HEK293 (cell line): ENCODE measurements at regions not wholly inside any gene's neighbourhood (a gene's known extent, or its start where the extent isn't known, plus 50 kb on each side); places are given as distances from the start of the nearest gene placed in this dataset.

ENCODE experiments used
- CTCF ChIA-PET: fragments of 350-600 bp; formaldehyde crosslinking; extraction: SDS; loops from one replicate; lab custom pipeline; 2021; ENCODE audit warnings: antibody characterized with exemption; lab: Yijun Ruan, JAX
- POLR2A ChIA-PET: fragments of 300-600 bp; formaldehyde crosslinking; extraction: SDS; loops from one replicate; lab custom pipeline; 2020; ENCODE audit warnings: antibody characterized with exemption, inconsistent platforms; lab: Yijun Ruan, JAX
- H3K27ac ChIP-seq: fragments of 200-500 bp; sonication (Bioruptor generic); 2 replicates; pipeline ENCODE4 v1.5.1; 2014; ENCODE audit warnings: low read depth, low read length, control low read depth, inconsistent platforms; ENCODE audit errors: extremely low read depth
- H3K36me3 ChIP-seq, 2 experiments: fragments of 200-500 bp in 1 of 2; sonication (Bioruptor generic) in 1 of 2; 1 replicate in 1 of 2; 2 replicates in 1 of 2; pipeline ENCODE4 v1.5.1; 2014 to 2017; ENCODE audit warnings: inconsistent platforms in 2 of 2, low read length in 2 of 2; ENCODE audit not compliant: control insufficient read depth in 2 of 2, insufficient read depth in 1 of 2
- H3K4me1 ChIP-seq: fragments of 200-500 bp; sonication (Bioruptor generic); 2 replicates; pipeline ENCODE4 v1.5.1; 2014; ENCODE audit warnings: mild to moderate bottlenecking, low read length, inconsistent platforms; ENCODE audit not compliant: control insufficient read depth, insufficient read depth
- H3K4me3 ChIP-seq: 2 replicates; pipeline ENCODE4 v1.5.1; 2011; ENCODE audit warnings: low read depth, mild to moderate bottlenecking, control low read depth, low read length, moderate library complexity
- H3K9me3 ChIP-seq: fragments of 200-500 bp; sonication (Bioruptor generic); 2 replicates; pipeline ENCODE4 v1.5.1; 2014; ENCODE audit warnings: low read depth, low read length, inconsistent platforms; ENCODE audit not compliant: control insufficient read depth, insufficient read depth
- BCL6B ChIP-seq: fragments of 450-650 bp; formaldehyde crosslinking; IDR thresholded peaks from 2 replicates; pipeline ENCODE4 v1.5.1; 2017; ENCODE audit warnings: missing biosample characterization, missing genetic modification characterization
- GFI1B ChIP-seq: fragments of 450-650 bp; formaldehyde crosslinking; IDR thresholded peaks from 2 replicates; pipeline ENCODE4 v1.5.1; 2016; ENCODE audit warnings: missing biosample characterization, missing genetic modification characterization
- IKZF3 ChIP-seq: fragments of 450-650 bp; IDR thresholded peaks from 2 replicates; pipeline ENCODE4 v1.5.0; 2018; ENCODE audit warnings: missing biosample characterization, mild to moderate bottlenecking, missing genetic modification characterization, moderate library complexity
- RBAK ChIP-seq: fragments of 450-650 bp; formaldehyde crosslinking; IDR thresholded peaks from 2 replicates; pipeline ENCODE4 v1.5.1; 2016; ENCODE audit warnings: missing biosample characterization, missing genetic modification characterization
- SCRT2 ChIP-seq: fragments of 450-650 bp; formaldehyde crosslinking; IDR thresholded peaks from 2 replicates; pipeline ENCODE4 v1.5.1; 2016; ENCODE audit warnings: missing biosample characterization, missing genetic modification characterization
- SP2 ChIP-seq: fragments of 450-650 bp; formaldehyde crosslinking; IDR thresholded peaks from 2 replicates; pipeline ENCODE4 v1.5.1; 2016; ENCODE audit warnings: missing biosample characterization, missing genetic modification characterization
- ZBTB7A ChIP-seq: fragments of 450-650 bp; formaldehyde crosslinking; IDR thresholded peaks from 2 replicates; pipeline ENCODE4 v1.5.1; 2016; ENCODE audit warnings: low read depth, missing biosample characterization, missing genetic modification characterization
- ZBTB8A ChIP-seq: fragments of 450-650 bp; formaldehyde crosslinking; IDR thresholded peaks from 2 replicates; pipeline ENCODE4 v1.5.1; 2016; ENCODE audit warnings: missing biosample characterization, missing genetic modification characterization
- ZFP3 ChIP-seq: fragments of 450-650 bp; formaldehyde crosslinking; IDR thresholded peaks from 2 replicates; pipeline ENCODE4 v1.5.1; 2016; ENCODE audit warnings: low read depth, missing biosample characterization, missing genetic modification characterization
- ZNF138 ChIP-seq: fragments of 450-650 bp; formaldehyde crosslinking; IDR thresholded peaks from 2 replicates; pipeline ENCODE4 v1.5.1; 2016; ENCODE audit warnings: missing biosample characterization, missing genetic modification characterization, borderline replicate concordance
- ZNF140 ChIP-seq: fragments of 450-650 bp; formaldehyde crosslinking; IDR thresholded peaks from 2 replicates; pipeline ENCODE4 v1.5.1; 2016; ENCODE audit warnings: missing biosample characterization, missing genetic modification characterization
- ZNF214 ChIP-seq: fragments of 450-650 bp; formaldehyde crosslinking; IDR thresholded peaks from 2 replicates; pipeline ENCODE4 v1.5.1; 2017; ENCODE audit warnings: missing biosample characterization, mild to moderate bottlenecking, missing genetic modification characterization, borderline replicate concordance
- ZNF221 ChIP-seq: fragments of 450-650 bp; formaldehyde crosslinking; IDR thresholded peaks from 2 replicates; pipeline ENCODE4 v1.5.1; 2017; ENCODE audit warnings: missing biosample characterization, missing genetic modification characterization, borderline replicate concordance
- ZNF24 ChIP-seq: fragments of 450-650 bp; formaldehyde crosslinking; IDR thresholded peaks from 2 replicates; pipeline ENCODE4 v1.5.1; 2016; ENCODE audit warnings: missing biosample characterization, missing genetic modification characterization
- ZNF510 ChIP-seq: fragments of 450-650 bp; formaldehyde crosslinking; IDR thresholded peaks from 2 replicates; pipeline ENCODE4 v1.5.1; 2018; ENCODE audit warnings: mild to moderate bottlenecking, missing genetic modification characterization, missing biosample characterization; ENCODE audit not compliant: insufficient replicate concordance
- ZNF600 ChIP-seq: fragments of 450-650 bp; formaldehyde crosslinking; IDR thresholded peaks from 2 replicates; pipeline ENCODE4 v1.5.1; 2016; ENCODE audit warnings: missing biosample characterization, missing genetic modification characterization
- ZNF621 ChIP-seq: fragments of 450-650 bp; formaldehyde crosslinking; IDR thresholded peaks from 2 replicates; pipeline ENCODE4 v1.5.1; 2017; ENCODE audit warnings: missing biosample characterization, missing genetic modification characterization
- ZNF623 ChIP-seq: fragments of 450-650 bp; formaldehyde crosslinking; IDR thresholded peaks from 2 replicates; pipeline ENCODE4 v1.5.1; 2016; ENCODE audit warnings: missing biosample characterization, missing genetic modification characterization
- ZNF677 ChIP-seq: fragments of 450-650 bp; IDR thresholded peaks from 2 replicates; pipeline ENCODE4 v1.5.0; 2018; ENCODE audit warnings: missing biosample characterization, mild to moderate bottlenecking, missing genetic modification characterization, moderate library complexity
- ZNF707 ChIP-seq: fragments of 450-650 bp; formaldehyde crosslinking; IDR thresholded peaks from 2 replicates; pipeline ENCODE4 v1.5.1; 2016; ENCODE audit warnings: missing biosample characterization, missing genetic modification characterization
- TF ChIP-seq, protein P1 (sequence below): fragments of 450-650 bp; formaldehyde crosslinking; IDR thresholded peaks from 2 replicates; pipeline ENCODE4 v1.5.1; 2017; ENCODE audit warnings: missing biosample characterization, mild to moderate bottlenecking, missing genetic modification characterization, moderate library complexity
- TF ChIP-seq, protein P2 (sequence below): fragments of 450-650 bp; IDR thresholded peaks from 2 replicates; pipeline ENCODE4 v1.5.1; 2018; ENCODE audit warnings: missing biosample characterization, mild to moderate bottlenecking, missing genetic modification characterization
- TF ChIP-seq, protein P3 (sequence below): fragments of 450-650 bp; formaldehyde crosslinking; IDR thresholded peaks from 2 replicates; pipeline ENCODE4 v1.5.1; 2016; ENCODE audit warnings: missing biosample characterization, missing genetic modification characterization, borderline replicate concordance
- TF ChIP-seq, protein P4 (sequence below): fragments of 450-650 bp; formaldehyde crosslinking; IDR thresholded peaks from 2 replicates; pipeline ENCODE4 v1.5.1; 2016; ENCODE audit warnings: missing biosample characterization, missing genetic modification characterization
- TF ChIP-seq, protein P5 (sequence below): fragments of 450-650 bp; formaldehyde crosslinking; IDR thresholded peaks from 2 replicates; pipeline ENCODE4 v1.5.1; 2016; ENCODE audit warnings: missing biosample characterization, missing genetic modification characterization

- H3K9me3 ChIP-seq, result no peaks in the 10 kb centered on the region
- H3K4me1 ChIP-seq, result no peaks in the 10 kb centered on the region
- ChIA-PET POLR2A (no interaction called here), CTCF (no interaction called here)
- H3K27ac ChIP-seq, result no peak overlapping the region
- H3K4me3 ChIP-seq, result no peak overlapping the region
- TF ChIP-seq ZNF707 (tag by site-specific recombination), result no peak
- TF ChIP-seq IKZF3 (tag by site-specific recombination), result no peak
- no peak for TF ChIP-seq ZBTB8A (tag by site-specific recombination)
- TF ChIP-seq, protein P1, sequence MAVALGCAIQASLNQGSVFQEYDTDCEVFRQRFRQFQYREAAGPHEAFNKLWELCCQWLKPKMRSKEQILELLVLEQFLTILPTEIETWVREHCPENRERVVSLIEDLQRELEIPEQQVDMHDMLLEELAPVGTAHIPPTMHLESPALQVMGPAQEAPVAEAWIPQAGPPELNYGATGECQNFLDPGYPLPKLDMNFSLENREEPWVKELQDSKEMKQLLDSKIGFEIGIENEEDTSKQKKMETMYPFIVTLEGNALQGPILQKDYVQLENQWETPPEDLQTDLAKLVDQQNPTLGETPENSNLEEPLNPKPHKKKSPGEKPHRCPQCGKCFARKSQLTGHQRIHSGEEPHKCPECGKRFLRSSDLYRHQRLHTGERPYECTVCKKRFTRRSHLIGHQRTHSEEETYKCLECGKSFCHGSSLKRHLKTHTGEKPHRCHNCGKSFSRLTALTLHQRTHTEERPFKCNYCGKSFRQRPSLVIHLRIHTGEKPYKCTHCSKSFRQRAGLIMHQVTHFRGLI (tag by site-specific recombination), result no peak
- no peak for TF ChIP-seq ZNF600 (tag by site-specific recombination)
- H3K36me3 ChIP-seq, result no peaks in the 10 kb centered on the region
Observed at GRCh38 chr15:46894644-46895043, 822.7 kb upstream of the SEMA6D start.

DNA sequence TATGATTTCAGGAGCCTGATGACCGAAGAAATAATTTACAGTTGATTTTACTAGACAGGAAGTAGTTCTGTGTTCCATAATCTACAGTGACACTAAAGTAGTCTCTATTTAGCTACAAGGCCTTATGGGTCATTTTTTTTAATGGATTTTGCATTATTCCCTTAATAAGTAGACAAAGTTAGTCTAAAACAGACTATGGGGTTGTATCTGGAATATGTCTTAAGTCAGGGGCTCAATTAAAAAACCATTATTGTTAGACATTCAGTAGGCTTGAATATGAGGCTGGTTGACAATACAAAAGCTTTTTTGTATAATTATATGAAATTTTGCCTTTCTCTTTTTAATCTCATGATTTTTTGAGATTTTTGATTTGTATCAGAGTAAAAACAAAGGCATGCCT lies 820.0 kb upstream of the SEMA6D start:
- TF ChIP-seq ZNF214 (tag by site-specific recombination), result no peak
- no peak for TF ChIP-seq ZNF140 (tag by site-specific recombination)
- TF ChIP-seq ZNF138 (tag by site-specific recombination), result no peak
- TF ChIP-seq ZNF221 (tag by site-specific recombination), result no peak
- no peak for TF ChIP-seq ZFP3
- no peak for TF ChIP-seq ZNF621
- no peak for TF ChIP-seq ZNF510
- no peak for TF ChIP-seq ZBTB7A (tag by site-specific recombination)
- TF ChIP-seq ZNF24, result no peak
- no peak for TF ChIP-seq ZNF677 (tag by site-specific recombination)
- TF ChIP-seq SP2 (tag by site-specific recombination), result no peak
- TF ChIP-seq, protein P2, sequence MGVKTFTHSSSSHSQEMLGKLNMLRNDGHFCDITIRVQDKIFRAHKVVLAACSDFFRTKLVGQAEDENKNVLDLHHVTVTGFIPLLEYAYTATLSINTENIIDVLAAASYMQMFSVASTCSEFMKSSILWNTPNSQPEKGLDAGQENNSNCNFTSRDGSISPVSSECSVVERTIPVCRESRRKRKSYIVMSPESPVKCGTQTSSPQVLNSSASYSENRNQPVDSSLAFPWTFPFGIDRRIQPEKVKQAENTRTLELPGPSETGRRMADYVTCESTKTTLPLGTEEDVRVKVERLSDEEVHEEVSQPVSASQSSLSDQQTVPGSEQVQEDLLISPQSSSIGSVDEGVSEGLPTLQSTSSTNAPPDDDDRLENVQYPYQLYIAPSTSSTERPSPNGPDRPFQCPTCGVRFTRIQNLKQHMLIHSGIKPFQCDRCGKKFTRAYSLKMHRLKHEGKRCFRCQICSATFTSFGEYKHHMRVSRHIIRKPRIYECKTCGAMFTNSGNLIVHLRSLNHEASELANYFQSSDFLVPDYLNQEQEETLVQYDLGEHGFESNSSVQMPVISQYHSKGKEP, result no peak
- no peak for TF ChIP-seq RBAK (tag by site-specific recombination)
- TF ChIP-seq, protein P3, sequence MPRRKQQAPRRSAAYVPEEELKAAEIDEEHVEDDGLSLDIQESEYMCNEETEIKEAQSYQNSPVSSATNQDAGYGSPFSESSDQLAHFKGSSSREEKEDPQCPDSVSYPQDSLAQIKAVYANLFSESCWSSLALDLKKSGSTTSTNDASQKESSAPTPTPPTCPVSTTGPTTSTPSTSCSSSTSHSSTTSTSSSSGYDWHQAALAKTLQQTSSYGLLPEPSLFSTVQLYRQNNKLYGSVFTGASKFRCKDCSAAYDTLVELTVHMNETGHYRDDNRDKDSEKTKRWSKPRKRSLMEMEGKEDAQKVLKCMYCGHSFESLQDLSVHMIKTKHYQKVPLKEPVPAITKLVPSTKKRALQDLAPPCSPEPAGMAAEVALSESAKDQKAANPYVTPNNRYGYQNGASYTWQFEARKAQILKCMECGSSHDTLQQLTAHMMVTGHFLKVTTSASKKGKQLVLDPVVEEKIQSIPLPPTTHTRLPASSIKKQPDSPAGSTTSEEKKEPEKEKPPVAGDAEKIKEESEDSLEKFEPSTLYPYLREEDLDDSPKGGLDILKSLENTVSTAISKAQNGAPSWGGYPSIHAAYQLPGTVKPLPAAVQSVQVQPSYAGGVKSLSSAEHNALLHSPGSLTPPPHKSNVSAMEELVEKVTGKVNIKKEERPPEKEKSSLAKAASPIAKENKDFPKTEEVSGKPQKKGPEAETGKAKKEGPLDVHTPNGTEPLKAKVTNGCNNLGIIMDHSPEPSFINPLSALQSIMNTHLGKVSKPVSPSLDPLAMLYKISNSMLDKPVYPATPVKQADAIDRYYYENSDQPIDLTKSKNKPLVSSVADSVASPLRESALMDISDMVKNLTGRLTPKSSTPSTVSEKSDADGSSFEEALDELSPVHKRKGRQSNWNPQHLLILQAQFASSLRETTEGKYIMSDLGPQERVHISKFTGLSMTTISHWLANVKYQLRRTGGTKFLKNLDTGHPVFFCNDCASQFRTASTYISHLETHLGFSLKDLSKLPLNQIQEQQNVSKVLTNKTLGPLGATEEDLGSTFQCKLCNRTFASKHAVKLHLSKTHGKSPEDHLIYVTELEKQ, result no peak
- TF ChIP-seq, protein P4, sequence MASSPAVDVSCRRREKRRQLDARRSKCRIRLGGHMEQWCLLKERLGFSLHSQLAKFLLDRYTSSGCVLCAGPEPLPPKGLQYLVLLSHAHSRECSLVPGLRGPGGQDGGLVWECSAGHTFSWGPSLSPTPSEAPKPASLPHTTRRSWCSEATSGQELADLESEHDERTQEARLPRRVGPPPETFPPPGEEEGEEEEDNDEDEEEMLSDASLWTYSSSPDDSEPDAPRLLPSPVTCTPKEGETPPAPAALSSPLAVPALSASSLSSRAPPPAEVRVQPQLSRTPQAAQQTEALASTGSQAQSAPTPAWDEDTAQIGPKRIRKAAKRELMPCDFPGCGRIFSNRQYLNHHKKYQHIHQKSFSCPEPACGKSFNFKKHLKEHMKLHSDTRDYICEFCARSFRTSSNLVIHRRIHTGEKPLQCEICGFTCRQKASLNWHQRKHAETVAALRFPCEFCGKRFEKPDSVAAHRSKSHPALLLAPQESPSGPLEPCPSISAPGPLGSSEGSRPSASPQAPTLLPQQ, result no peak
- TF ChIP-seq SCRT2 (tag by site-specific recombination), result no peak
- TF ChIP-seq, protein P5, sequence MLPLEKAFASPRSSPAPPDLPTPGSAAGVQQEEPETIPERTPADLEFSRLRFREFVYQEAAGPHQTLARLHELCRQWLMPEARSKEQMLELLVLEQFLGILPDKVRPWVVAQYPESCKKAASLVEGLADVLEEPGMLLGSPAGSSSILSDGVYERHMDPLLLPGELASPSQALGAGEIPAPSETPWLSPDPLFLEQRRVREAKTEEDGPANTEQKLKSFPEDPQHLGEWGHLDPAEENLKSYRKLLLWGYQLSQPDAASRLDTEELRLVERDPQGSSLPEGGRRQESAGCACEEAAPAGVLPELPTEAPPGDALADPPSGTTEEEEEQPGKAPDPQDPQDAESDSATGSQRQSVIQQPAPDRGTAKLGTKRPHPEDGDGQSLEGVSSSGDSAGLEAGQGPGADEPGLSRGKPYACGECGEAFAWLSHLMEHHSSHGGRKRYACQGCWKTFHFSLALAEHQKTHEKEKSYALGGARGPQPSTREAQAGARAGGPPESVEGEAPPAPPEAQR (tag by site-specific recombination), result no peak
- no peak for TF ChIP-seq GFI1B (tag by site-specific recombination)
- no peak for TF ChIP-seq BCL6B (tag by site-specific recombination)
- no peak for TF ChIP-seq ZNF623
- no peak overlapping the region for H3K4me3 ChIP-seq
- no peaks in the 10 kb centered on the region for H3K4me1 ChIP-seq
- H3K9me3 ChIP-seq, result no peaks in the 10 kb centered on the region
- no peak overlapping the region for H3K27ac ChIP-seq
- POLR2A ChIA-PET, result no interaction called here
- H3K36me3 ChIP-seq, result no peaks in the 10 kb centered on the region
- CTCF ChIA-PET, result interaction anchor here (0.6 kb wide), 1 partner anchor 158 kb away, joined by 3 read pairs; no protein-coding TSS in a partner anchor
